HepG2 (cell line): ENCODE measurements at regions not wholly inside any gene's neighbourhood (a gene's known extent, or its start where the extent isn't known, plus 50 kb on each side); places are given as distances from the start of the nearest gene placed in this dataset.

Experiments
- ATAC-seq: fragments of 200-7000 bp; cut with Tn5 transposase; 3 replicates; pipeline ENCODE4 v1.9.1; 2020; ENCODE audit warnings: mild to moderate bottlenecking, moderate library complexity
- BruUV-seq: library from RNA; stranded (reverse); fragments of 400-500 nt; replicated peaks from 2 replicates; lab custom pipeline; 2021; lab: Mats Ljungman, UMichigan
- CTCF ChIA-PET: fragments of 300-600 bp; formaldehyde crosslinking; extraction: SDS; loops from one replicate; lab custom pipeline; 2021; ENCODE audit warnings: low total read pairs, inconsistent platforms, low intra/inter-chr PET ratio; lab: Yijun Ruan, JAX
- POLR2A ChIA-PET: fragments of 350-600 bp; sonication (Branson Sonifier 250); formaldehyde crosslinking; loops from one replicate; lab custom pipeline; 2020; ENCODE audit warnings: antibody characterized with exemption, inconsistent platforms; lab: Yijun Ruan, JAX
- DNase-seq: peaks from one replicate; pipeline ENCODE4 v3.0.0-alpha.2; 2015; ENCODE audit warnings: low spot score
- FAIRE-seq: peaks from 3 replicates; lab custom pipeline; 2011; peaks lifted over from hg19 to GRCh38; lab: Jason Lieb, UNC
- H2AFZ ChIP-seq: one replicate; pipeline ENCODE4 v1.6.1; 2011; ENCODE audit warnings: low read length, inconsistent platforms
- H3K27ac ChIP-seq: fragments of 300-600 bp; 3 replicates; pipeline ENCODE4 v1.8.0; 2011; ENCODE audit warnings: mixed run types, mild to moderate bottlenecking, mixed read lengths, low read length, inconsistent platforms; ENCODE audit not compliant: insufficient read depth; ENCODE audit errors: extremely low read length
- H3K27me3 ChIP-seq, 2 experiments: fragments of 200-600 bp in 1 of 2; 2 replicates in 1 of 2; 3 replicates in 1 of 2; pipeline versions ENCODE4 v1.6.0 to v1.8.0; 2011; ENCODE audit warnings: low read length in 2 of 2, mild to moderate bottlenecking in 2 of 2, moderate library complexity in 2 of 2, inconsistent platforms in 1 of 2; ENCODE audit not compliant: insufficient read depth in 2 of 2, control insufficient read depth in 1 of 2
- H3K36me3 ChIP-seq, 2 experiments: fragments of 200-600 bp in 1 of 2; replicated peaks in 1 of 2; 2 replicates in 1 of 2; 3 replicates in 1 of 2; pipeline versions ENCODE4 v1.5.1 to v1.8.0; 2011; ENCODE audit warnings: low read length in 2 of 2, inconsistent platforms in 1 of 2; ENCODE audit not compliant: insufficient read depth in 2 of 2, control insufficient read depth in 1 of 2
- H3K4me1 ChIP-seq: 2 replicates; pipeline ENCODE4 v1.5.1; 2012; ENCODE audit warnings: low read length, inconsistent platforms; ENCODE audit not compliant: insufficient read depth
- H3K4me2 ChIP-seq: 2 replicates; pipeline ENCODE4 v1.6.0; 2011; ENCODE audit warnings: low read depth, low read length, inconsistent platforms
- H3K4me3 ChIP-seq, 3 experiments: fragments of 200-600 bp in 1 of 3; sonication (generic), shearing (Covaris generic) in 1 of 3; replicated peaks in 1 of 3; 2 replicates each; pipeline ENCODE4 v1.5.1; 2011 to 2016; ENCODE audit warnings: low read length in 3 of 3, inconsistent platforms in 2 of 3, low read depth in 2 of 3, mild to moderate bottlenecking in 2 of 3, control low read depth in 1 of 3, mixed read lengths in 1 of 3; ENCODE audit not compliant: insufficient read depth in 1 of 3
- H3K79me2 ChIP-seq: one replicate; pipeline ENCODE4 v1.6.1; 2011; ENCODE audit warnings: low read length, inconsistent platforms; ENCODE audit not compliant: insufficient read depth
- H3K9ac ChIP-seq: 2 replicates; pipeline ENCODE4 v1.6.0; 2011; ENCODE audit warnings: mild to moderate bottlenecking, low read depth, low read length, inconsistent platforms; ENCODE audit not compliant: insufficient read depth
- H3K9me3 ChIP-seq: 2 replicates; pipeline ENCODE4 v1.5.1; 2012; ENCODE audit warnings: mild to moderate bottlenecking, low read length
- H4K20me1 ChIP-seq: 2 replicates; pipeline ENCODE4 v1.6.0; 2011; ENCODE audit warnings: inconsistent platforms, mild to moderate bottlenecking, low read length, moderate library complexity; ENCODE audit not compliant: insufficient read depth
- CEBPZ ChIP-seq: IDR thresholded peaks from 2 replicates; pipeline ENCODE4 v1.6.1; 2012; ENCODE audit warnings: low read length, improper control_type of control experiment
- HNF1B ChIP-seq: sonication (generic); formaldehyde crosslinking; IDR thresholded peaks from 2 replicates; pipeline ENCODE4 v1.5.1; 2020; ENCODE audit warnings: mild to moderate bottlenecking, moderate library complexity, missing genetic modification reagents
- HNF4G ChIP-seq, 2 experiments: sonication (generic) in 1 of 2; formaldehyde crosslinking in 1 of 2; IDR thresholded peaks; 2 replicates each; pipeline versions ENCODE4 v1.4.0 to v1.6.1; 2011 to 2020; ENCODE audit warnings: borderline replicate concordance in 2 of 2, low read depth in 2 of 2, mild to moderate bottlenecking in 2 of 2, low read length in 1 of 2, missing genetic modification reagents in 1 of 2, moderate library complexity in 1 of 2
- HNRNPK ChIP-seq: fragments of 200-400 bp; formaldehyde crosslinking; IDR thresholded peaks from 2 replicates; pipeline ENCODE4 v1.6.1; 2018; ENCODE audit warnings: low read length, low read depth, moderate library complexity, mild to moderate bottlenecking; ENCODE audit not compliant: poor library complexity, severe bottlenecking
- NKX3-1 ChIP-seq: sonication (generic); formaldehyde crosslinking; IDR thresholded peaks from 2 replicates; pipeline ENCODE4 v1.5.0; 2020; ENCODE audit warnings: missing genetic modification reagents
- REL ChIP-seq: sonication (generic); formaldehyde crosslinking; conservative IDR thresholded peaks from 2 replicates; pipeline ENCODE4 v1.8.0; 2022; ENCODE audit warnings: mild to moderate bottlenecking, missing genetic modification reagents, moderate library complexity
- REST ChIP-seq, 2 experiments: IDR thresholded peaks; 2 replicates each; pipeline ENCODE4 v1.6.1; 2011 to 2012; ENCODE audit warnings: low read length in 2 of 2, borderline replicate concordance in 1 of 2, low read depth in 1 of 2, mild to moderate bottlenecking in 1 of 2, moderate library complexity in 1 of 2
- ZBTB46 ChIP-seq: sonication (generic); formaldehyde crosslinking; IDR thresholded peaks from 2 replicates; pipeline ENCODE4 v1.4.0; 2020; ENCODE audit warnings: mild to moderate bottlenecking, missing genetic modification reagents, borderline replicate concordance
- ZFX ChIP-seq: sonication (generic); formaldehyde crosslinking; IDR thresholded peaks from 2 replicates; pipeline ENCODE4 v1.4.0; 2020; ENCODE audit warnings: mild to moderate bottlenecking, low read depth, missing genetic modification reagents, moderate library complexity
- ZNF205 ChIP-seq: IDR thresholded peaks from 2 replicates; pipeline ENCODE4 v1.6.1; 2018; ENCODE audit warnings: missing biosample characterization, missing genetic modification reagents
- ZNF263 ChIP-seq: sonication (generic); formaldehyde crosslinking; IDR thresholded peaks from 2 replicates; pipeline ENCODE4 v1.4.0; 2020; ENCODE audit warnings: missing genetic modification reagents
- ZNF552 ChIP-seq: sonication (generic); formaldehyde crosslinking; IDR thresholded peaks from 2 replicates; pipeline ENCODE4 v1.9.0; 2022; ENCODE audit warnings: missing genetic modification reagents, mild to moderate bottlenecking, borderline replicate concordance
- ZNF776 ChIP-seq: sonication (generic); formaldehyde crosslinking; IDR thresholded peaks from 2 replicates; pipeline ENCODE4 v1.4.0; 2020; ENCODE audit warnings: mild to moderate bottlenecking, missing genetic modification reagents
- ZNF83 ChIP-seq: sonication (generic); formaldehyde crosslinking; IDR thresholded peaks from 2 replicates; pipeline ENCODE4 v1.4.0; 2020; ENCODE audit warnings: missing genetic modification reagents, mild to moderate bottlenecking, borderline replicate concordance
- WGBS: methylation state at CpG from one replicate; pipeline ENCODE4 v1.1.6; 2017; ENCODE audit warnings: low lambda C conversion rate; 5-methylcytosine and 5-hydroxymethylcytosine counted together
- in situ Hi-C: cut with HindIII; loops from 2 replicates; pipeline ENCODE4 v1.10.0; 2017; ENCODE audit warnings: low pct_unique_long_range_greater_than_20kb; ENCODE audit not compliant: extremely low pct_ligation_motif_present
- intact Hi-C: fragments of 100-400 bp; cut with micrococcal nuclease; formaldehyde crosslinking; loops from one replicate; pipeline ENCODE4 v1.10.0; 2022; ENCODE audit not compliant: unreplicated experiment

GRCh38 chr10:36942616-36943015, 182.8 kb upstream of the ANKRD30A start:
- no peak overlapping the region for H3K9ac ChIP-seq
- no peak overlapping the region for H3K4me3 ChIP-seq
- no peak overlapping the region for H2AFZ ChIP-seq
- no peak overlapping the region for H3K27ac ChIP-seq
- no peaks in the 10 kb centered on the region for H3K27me3 ChIP-seq
- no peak overlapping the region for H3K4me2 ChIP-seq
- no peak for FAIRE-seq
- no peaks in the 10 kb centered on the region for H3K9me3 ChIP-seq
- H3K36me3 ChIP-seq, result no peaks in the 10 kb centered on the region
- POLR2A ChIA-PET, result no interaction called here
- BruUV-seq, result no TSS peak
- H4K20me1 ChIP-seq, result no peaks in the 10 kb centered on the region
- no peak for ATAC-seq
- H3K4me1 ChIP-seq, result no peaks in the 10 kb centered on the region
- WGBS, result 36% methylated on average over 7 of the region's 8 CpGs
- intact Hi-C loops (no loop called here), in situ Hi-C loops (loop anchor here (25.0 kb wide), 1 partner anchor 320 kb away; no protein-coding TSS in a partner anchor)
- H3K79me2 ChIP-seq, result no peaks in the 10 kb centered on the region
- CTCF ChIA-PET, result no interaction called here
- DNase-seq, result no peak
- no peak for TF ChIP-seq ZBTB46 (CRISPR knock-in tag)
- no peak for TF ChIP-seq ZNF83 (CRISPR knock-in tag)
- TF ChIP-seq ZNF205 (CRISPR knock-in tag), result no peak
- no peak for TF ChIP-seq ZNF776
- TF ChIP-seq ZNF263 (CRISPR knock-in tag), result no peak
- TF ChIP-seq HNF1B (CRISPR knock-in tag), result no peak
- TF ChIP-seq REST (IDR thresholded peaks at IDR 0.05; ENCODE audit: borderline replicate concordance in 1 of 2, low read depth in 1 of 2, low read length in 2 of 2), result no peak
- no peak for TF ChIP-seq HNRNPK
- TF ChIP-seq ZNF552, result no peak
- TF ChIP-seq REL (CRISPR knock-in tag), result no peak
- TF ChIP-seq ZFX, result no peak
- no peak for TF ChIP-seq NKX3-1 (CRISPR knock-in tag)
- no peak for TF ChIP-seq HNF4G (IDR thresholded peaks at IDR 0.05; ENCODE audit: borderline replicate concordance, low read depth, low read length)
- no peak for TF ChIP-seq HNF4G (CRISPR knock-in tag; IDR thresholded peaks at IDR 0.05; ENCODE audit: borderline replicate concordance, low read depth)
- no peak for TF ChIP-seq CEBPZ
